ENCODE measurements at regions not wholly inside any gene's neighbourhood (a gene's known extent, or its start where the extent isn't known, plus 50 kb on each side); places are given as distances from the start of the nearest gene placed in this dataset.

- H3K27ac ChIP-seq (ENCODE audit: low read depth, low read length), result no peak overlapping the region
- H3K36me3 ChIP-seq (ENCODE audit: control insufficient read depth in 1 of 2, insufficient read depth in 2 of 2, low read length in 2 of 2), result no peaks in the 10 kb centered on the region
- no peaks in the 10 kb centered on the region for H3K4me1 ChIP-seq (ENCODE audit: control insufficient read depth in 1 of 2, insufficient read depth in 2 of 2, low read length in 2 of 2)
- H3K9me3 ChIP-seq (ENCODE audit: control insufficient read depth in 1 of 2, low read length in 2 of 2), result no peaks in the 10 kb centered on the region
- no peak overlapping the region for H3K9ac ChIP-seq (ENCODE audit: low read depth in 1 of 2, low read length in 2 of 2)
- no peaks in the 10 kb centered on the region for H3K27me3 ChIP-seq (ENCODE audit: control insufficient read depth in 1 of 2, insufficient read depth in 2 of 2, low read length in 2 of 2)
- no peak overlapping the region for H3K4me3 ChIP-seq (ENCODE audit: low read depth in 1 of 2, low read length in 2 of 2)
Observed at GRCh38 chr10:65847436-65848230, 1078.2 kb upstream of the LRRTM3 start.

GRCh38 chr10:65858841-65859240 lies 1067.0 kb upstream of the LRRTM3 start:
- no peaks in the 10 kb centered on the region for H3K4me1 ChIP-seq (ENCODE audit: control insufficient read depth in 1 of 2, insufficient read depth in 2 of 2, low read length in 2 of 2)
- no peaks in the 10 kb centered on the region for H3K9me3 ChIP-seq (ENCODE audit: control insufficient read depth in 1 of 2, low read length in 2 of 2)
- no peaks in the 10 kb centered on the region for H3K27me3 ChIP-seq (ENCODE audit: control insufficient read depth in 1 of 2, insufficient read depth in 2 of 2, low read length in 2 of 2)
- H3K36me3 ChIP-seq (ENCODE audit: control insufficient read depth in 1 of 2, insufficient read depth in 2 of 2, low read length in 2 of 2), result no peaks in the 10 kb centered on the region
- H3K27ac ChIP-seq (ENCODE audit: low read depth, low read length), result no peak overlapping the region
- no peak overlapping the region for H3K9ac ChIP-seq (ENCODE audit: low read depth in 1 of 2, low read length in 2 of 2)
- H3K4me3 ChIP-seq (ENCODE audit: low read depth in 1 of 2, low read length in 2 of 2), result no peak overlapping the region

DNA sequence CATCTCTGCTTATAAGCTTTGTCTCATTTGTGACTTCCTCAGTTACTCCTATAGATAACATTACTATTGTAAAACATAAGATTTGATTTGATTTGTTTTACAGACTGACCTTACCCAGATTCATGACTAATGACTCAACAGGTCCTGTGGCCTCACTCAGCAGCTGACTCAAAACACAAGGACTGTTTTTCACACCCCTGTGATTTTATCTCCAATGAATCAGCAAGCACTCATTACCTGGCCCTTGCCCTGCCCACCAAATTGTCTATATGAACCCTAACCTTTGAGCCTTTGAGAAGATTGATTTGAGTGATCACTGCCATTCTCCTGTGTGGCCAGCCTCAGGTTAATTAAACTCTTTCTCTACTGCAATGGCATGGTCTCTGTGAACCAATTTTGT lies 1064.6 kb upstream of the LRRTM3 start:
- no peak overlapping the region for H3K9ac ChIP-seq (ENCODE audit: low read depth in 1 of 2, low read length in 2 of 2)
- H3K27ac ChIP-seq (ENCODE audit: low read depth, low read length), result no peak overlapping the region
- no peaks in the 10 kb centered on the region for H3K27me3 ChIP-seq (ENCODE audit: control insufficient read depth in 1 of 2, insufficient read depth in 2 of 2, low read length in 2 of 2)
- no peak overlapping the region for H3K4me3 ChIP-seq (ENCODE audit: low read depth in 1 of 2, low read length in 2 of 2)
- no peaks in the 10 kb centered on the region for H3K4me1 ChIP-seq (ENCODE audit: control insufficient read depth in 1 of 2, insufficient read depth in 2 of 2, low read length in 2 of 2)
- H3K9me3 ChIP-seq (ENCODE audit: control insufficient read depth in 1 of 2, low read length in 2 of 2), result no peaks in the 10 kb centered on the region
- H3K36me3 ChIP-seq (ENCODE audit: control insufficient read depth in 1 of 2, insufficient read depth in 2 of 2, low read length in 2 of 2), result no peaks in the 10 kb centered on the region
